Stomach (tissue), 8 donors: ENCODE measurements at regions not wholly inside any gene's neighbourhood (a gene's known extent, or its start where the extent isn't known, plus 50 kb on each side); places are given as distances from the start of the nearest gene placed in this dataset.

Experiments used
- DNase-seq, 2 donors: peaks; one replicate each; pipeline versions ENCODE4 v3.0.0 to v3.0.0-alpha.2; 2013 to 2019
- H3K27ac ChIP-seq, 5 donors: fragments of 200-600 bp in 4 of 5; sonication (generic) in 4 of 5; one replicate each; pipeline ENCODE4 v1.5.1; 2013 to 2019; ENCODE audit warnings: mild to moderate bottlenecking in 1 of 5, moderate library complexity in 1 of 5
- H3K27me3 ChIP-seq, 3 donors: fragments of 200-600 bp; sonication (generic); one replicate each; pipeline ENCODE4 v1.5.1; 2017 to 2019; ENCODE audit warnings: mixed run types in 1 of 3
- H3K36me3 ChIP-seq, 4 donors: fragments of 200-600 bp; sonication (generic); 1 replicate in 3 of 4; 2 replicates in 1 of 4; pipeline ENCODE4 v1.5.1; 2016 to 2019
- H3K4me1 ChIP-seq, 4 donors: fragments of 200-600 bp; sonication (generic); one replicate each; pipeline ENCODE4 v1.5.1; 2016 to 2019
- H3K4me3 ChIP-seq, 4 donors: fragments of 200-600 bp; sonication (generic) in 3 of 4; one replicate each; pipeline ENCODE4 v1.5.1; 2016 to 2019; ENCODE audit warnings: mild to moderate bottlenecking in 1 of 4
- H3K9me3 ChIP-seq, 4 donors: fragments of 200-600 bp; sonication (generic); one replicate each; pipeline ENCODE4 v1.5.1; 2016 to 2019
- EP300 ChIP-seq: sonication (generic); formaldehyde crosslinking; IDR thresholded peaks from one replicate; pipeline ENCODE4 v1.6.1; 2017; ENCODE audit warnings: antibody characterized with exemption
- POLR2A ChIP-seq, 4 donors: fragments of 450-650 bp; IDR thresholded peaks; one replicate each; pipeline ENCODE4 v1.6.1; 2016; ENCODE audit warnings: antibody characterized with exemption in 4 of 4, control low read depth in 2 of 4, mild to moderate bottlenecking in 1 of 4, moderate library complexity in 1 of 4
- POLR2AphosphoS5 ChIP-seq, 3 donors: sonication (generic); formaldehyde crosslinking; IDR thresholded peaks; one replicate each; pipeline ENCODE4 v1.6.1; 2016; ENCODE audit warnings: antibody characterized with exemption in 3 of 3
- WGBS, 5 donors: extraction: QIAGEN DNeasy Blood & Tissue Kit in 3 of 5; methylation state at CpG; one replicate each; pipeline versions ENCODE4 v1.1.5 to v1.1.7; 2013 to 2018; 5-methylcytosine and 5-hydroxymethylcytosine counted together
- intact Hi-C: fragments of 100-400 bp; cut with DNase I; formaldehyde crosslinking; loops from one replicate; pipeline ENCODE4 v1.15.1; 2023; ENCODE audit warnings: low total_unique reads
- TF ChIP-seq, protein P1 (sequence below), 7 experiments: fragments of 450-650 bp in 4 of 7; fragments of 200-600 bp in 3 of 7; sonication (generic) in 3 of 7; IDR thresholded peaks; one replicate each; pipeline ENCODE4 v1.5.1; 2016 to 2019; ENCODE audit warnings: antibody characterized with exemption in 7 of 7, control low read depth in 2 of 7, mild to moderate bottlenecking in 1 of 7
- donor health status: healthy with polysubstance abuse.
- donor health status: Bipolar disorder and iron deficiency.
- donor health status: healthy.

DNA sequence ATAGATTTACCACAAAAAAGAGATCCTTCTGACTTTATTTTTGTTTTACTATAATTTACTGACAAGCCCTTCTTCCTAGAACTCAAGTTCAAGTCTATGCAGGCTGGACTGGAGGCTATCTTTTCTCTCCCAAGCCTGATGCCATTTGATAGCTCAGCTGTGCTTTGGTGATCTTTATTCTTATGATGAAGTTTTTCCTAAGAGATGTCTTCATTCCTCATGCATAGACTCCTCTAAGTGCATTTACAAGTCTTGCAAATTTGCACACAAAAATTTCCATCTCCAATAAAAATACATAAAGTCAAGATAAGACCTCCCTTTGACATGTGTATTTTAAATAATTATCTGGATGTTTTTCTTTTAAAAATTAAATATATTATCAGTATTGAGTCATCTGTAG, 167.4 kb upstream of the ETAA1 start:
- Histone ChIP-seq H3K4me3 (no peak overlapping the region), H3K36me3 (no peaks in the 10 kb centered on the region), H3K4me1 (no peaks in the 10 kb centered on the region), H3K27ac (no peak overlapping the region), H3K9me3 (no peaks in the 10 kb centered on the region), H3K27me3 (no peaks in the 10 kb centered on the region)
- TF ChIP-seq POLR2AphosphoS5 (IDR thresholded peaks at IDR 0.05), result no peak
- intact Hi-C loops, result no loop called here
- DNase-seq, result no peak

DNA sequence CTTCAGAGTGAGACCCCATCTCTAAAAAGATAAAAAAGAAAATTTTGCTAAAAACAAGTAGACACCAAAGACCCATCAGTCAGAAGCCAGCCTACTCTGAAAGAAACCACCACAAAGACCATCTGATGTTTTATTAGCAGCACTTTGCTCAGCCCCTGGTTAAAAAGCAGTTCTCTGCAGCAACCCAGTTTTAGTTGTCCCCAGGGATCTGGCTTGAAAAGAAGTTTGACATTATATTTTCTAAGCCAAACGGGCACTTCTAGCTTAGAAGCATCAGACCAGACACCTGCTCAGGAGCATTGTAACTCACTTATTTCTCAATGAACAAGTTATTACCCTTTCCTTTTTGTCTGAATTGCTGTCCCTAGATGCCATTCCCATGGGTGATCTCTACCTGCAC, 164.2 kb upstream of the ETAA1 start:
- Histone ChIP-seq H3K4me3 (no peak overlapping the region), H3K9me3 (no peaks in the 10 kb centered on the region), H3K4me1 (no peaks in the 10 kb centered on the region), H3K27ac (no peak overlapping the region), H3K27me3 (no peaks in the 10 kb centered on the region), H3K36me3 (no peaks in the 10 kb centered on the region)
- intact Hi-C loops, result no loop called here
- 70 to 90% (median 83%) methylated on average over 1 of the region's 1 CpG for WGBS, 5 donors
- TF ChIP-seq POLR2AphosphoS5 (IDR thresholded peaks at IDR 0.05) (no peak), POLR2A (IDR thresholded peaks at IDR 0.05) (no peak), EP300 (no peak)
- TF ChIP-seq, protein P1, sequence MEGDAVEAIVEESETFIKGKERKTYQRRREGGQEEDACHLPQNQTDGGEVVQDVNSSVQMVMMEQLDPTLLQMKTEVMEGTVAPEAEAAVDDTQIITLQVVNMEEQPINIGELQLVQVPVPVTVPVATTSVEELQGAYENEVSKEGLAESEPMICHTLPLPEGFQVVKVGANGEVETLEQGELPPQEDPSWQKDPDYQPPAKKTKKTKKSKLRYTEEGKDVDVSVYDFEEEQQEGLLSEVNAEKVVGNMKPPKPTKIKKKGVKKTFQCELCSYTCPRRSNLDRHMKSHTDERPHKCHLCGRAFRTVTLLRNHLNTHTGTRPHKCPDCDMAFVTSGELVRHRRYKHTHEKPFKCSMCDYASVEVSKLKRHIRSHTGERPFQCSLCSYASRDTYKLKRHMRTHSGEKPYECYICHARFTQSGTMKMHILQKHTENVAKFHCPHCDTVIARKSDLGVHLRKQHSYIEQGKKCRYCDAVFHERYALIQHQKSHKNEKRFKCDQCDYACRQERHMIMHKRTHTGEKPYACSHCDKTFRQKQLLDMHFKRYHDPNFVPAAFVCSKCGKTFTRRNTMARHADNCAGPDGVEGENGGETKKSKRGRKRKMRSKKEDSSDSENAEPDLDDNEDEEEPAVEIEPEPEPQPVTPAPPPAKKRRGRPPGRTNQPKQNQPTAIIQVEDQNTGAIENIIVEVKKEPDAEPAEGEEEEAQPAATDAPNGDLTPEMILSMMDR (IDR thresholded peaks at IDR 0.05), result no peak
- no peak for DNase-seq

DNA sequence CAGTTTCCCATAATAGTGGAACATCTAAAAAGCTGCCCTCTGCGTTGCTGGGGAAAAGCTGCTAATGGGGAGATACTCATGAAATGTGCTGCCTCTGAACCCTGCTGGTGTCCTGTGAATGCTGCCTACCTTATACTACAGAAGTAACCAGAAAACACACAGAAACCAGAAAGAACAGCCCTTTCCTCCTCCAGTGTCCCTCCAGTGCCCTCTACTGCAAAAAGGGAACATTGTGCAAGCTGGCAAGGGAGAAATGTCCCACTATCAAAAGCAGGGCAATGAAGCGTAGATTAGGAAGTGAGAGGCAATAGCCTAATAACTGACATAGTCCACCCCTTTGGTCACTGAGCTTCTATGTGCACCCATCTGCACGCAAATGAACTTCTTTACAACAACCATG, 162.7 kb upstream of the ETAA1 start:
- 56 to 74% (median 63%) methylated on average over 3 of the region's 3 CpGs for WGBS, 5 donors
- Histone ChIP-seq H3K4me1 (no peaks in the 10 kb centered on the region), H3K27ac (no peak overlapping the region), H3K9me3 (no peaks in the 10 kb centered on the region), H3K4me3 (no peak overlapping the region), H3K36me3 (no peaks in the 10 kb centered on the region), H3K27me3 (no peaks in the 10 kb centered on the region)
- intact Hi-C loops, result no loop called here
- DNase-seq, result peak in 1 of 2 donors; percentile 44
- TF ChIP-seq, protein P1 (IDR thresholded peaks at IDR 0.05), result peak in 3 of 7 experiments; percentile 10 to 19 (median 18)
- TF ChIP-seq EP300, result no peak

DNA sequence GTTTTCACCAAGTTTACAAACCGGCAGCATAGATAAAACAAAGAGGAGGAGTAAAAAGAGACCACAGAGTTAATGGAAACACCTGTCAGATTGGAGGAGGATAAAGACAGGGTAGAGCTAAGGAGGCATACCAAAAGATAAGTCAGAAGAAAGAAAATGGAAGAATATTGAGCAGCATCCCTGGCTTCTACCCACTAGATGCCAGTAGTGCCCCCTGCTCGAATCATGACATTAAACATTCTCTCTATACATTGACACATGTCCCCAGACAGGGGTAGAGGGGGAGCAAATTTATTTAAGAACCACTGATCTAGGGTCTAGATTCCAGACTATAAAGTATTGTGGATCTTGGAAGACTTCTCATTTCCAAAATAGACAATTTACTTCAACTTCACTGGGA, 159.8 kb upstream of the ETAA1 start:
- Histone ChIP-seq H3K4me1 (no peaks in the 10 kb centered on the region), H3K27me3 (no peaks in the 10 kb centered on the region), H3K36me3 (no peaks in the 10 kb centered on the region), H3K9me3 (no peaks in the 10 kb centered on the region), H3K27ac (no peak overlapping the region), H3K4me3 (no peak overlapping the region)
- DNase-seq, result no peak
- intact Hi-C loops, result no loop called here
- TF ChIP-seq, protein P1 (IDR thresholded peaks at IDR 0.05), result no peak
- TF ChIP-seq EP300 (no peak), POLR2A (IDR thresholded peaks at IDR 0.05) (no peak), POLR2AphosphoS5 (IDR thresholded peaks at IDR 0.05) (no peak)
- WGBS, 5 donors, result 61 to 74% (median 65%) methylated on average over 2 of the region's 2 CpGs

DNA sequence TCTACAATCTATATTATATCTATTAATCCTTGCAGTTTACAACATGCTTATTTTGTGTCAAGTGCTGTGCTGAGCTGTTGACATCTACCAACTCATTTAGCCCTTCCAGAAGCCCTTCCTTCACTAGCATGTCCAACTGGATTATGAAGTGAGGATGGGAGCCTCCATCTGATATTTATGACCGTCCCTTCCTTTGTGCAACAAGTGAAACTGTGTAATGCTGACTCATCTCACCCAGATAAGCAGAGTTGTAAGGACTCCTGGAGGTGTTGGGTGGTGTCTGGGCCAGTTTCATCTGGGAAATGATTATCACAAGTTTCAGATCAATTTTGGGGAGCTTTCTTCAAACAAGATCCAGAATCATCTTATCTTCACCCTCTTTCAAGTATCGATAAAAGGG, 156.6 kb upstream of the ETAA1 start:
- no peak overlapping the region for H3K4me3 ChIP-seq
- 77 to 92% (median 85%) methylated on average over 2 of the region's 2 CpGs for WGBS, 5 donors
- no peaks in the 10 kb centered on the region for H3K36me3 ChIP-seq
- TF ChIP-seq, protein P1 (IDR thresholded peaks at IDR 0.05), result no peak
- TF ChIP-seq EP300 (no peak), POLR2AphosphoS5 (IDR thresholded peaks at IDR 0.05) (no peak), POLR2A (IDR thresholded peaks at IDR 0.05) (no peak)
- no peaks in the 10 kb centered on the region for H3K9me3 ChIP-seq
- H3K4me1 ChIP-seq, result no peaks in the 10 kb centered on the region
- no peak for DNase-seq
- H3K27me3 ChIP-seq, result no peaks in the 10 kb centered on the region
- intact Hi-C loops, result no loop called here
- no peak overlapping the region for H3K27ac ChIP-seq
